ENCODE measurements at regions not wholly inside any gene's neighbourhood (a gene's known extent, or its start where the extent isn't known, plus 50 kb on each side); places are given as distances from the start of the nearest gene placed in this dataset.

GRCh38 chr3:72451841-72452240 lies 396.4 kb downstream of the SHQ1 start:
- no CpG with 5 or more reads among the region's 3 CpGs for WGBS (ENCODE audit: extremely low coverage, insufficient coverage, low lambda C conversion rate)
- H3K27me3 ChIP-seq (ENCODE audit: insufficient read depth, low read length, poor library complexity): no peaks in the 10 kb centered on the region
- no peak overlapping the region for H3K4me3 ChIP-seq (ENCODE audit: low read length)
- H3K4ac ChIP-seq (ENCODE audit: low read depth, low read length): no peak overlapping the region
- no peak overlapping the region for H3K9ac ChIP-seq (ENCODE audit: low read length)
- no peak overlapping the region for H2AK5ac ChIP-seq (ENCODE audit: low read length)
- H2BK5ac ChIP-seq (ENCODE audit: low read length): no peak overlapping the region
- peaks cover 10% of the 10 kb centered on the region for H3K4me1 ChIP-seq (ENCODE audit: control insufficient read depth, low read depth, low read length)
- H3K79me1 ChIP-seq (ENCODE audit: low read length): no peaks in the 10 kb centered on the region
- H3K4me2 ChIP-seq (ENCODE audit: low read length): no peak overlapping the region
- DNase-seq: peak; percentile 44
- no peak overlapping the region for H3K56ac ChIP-seq (ENCODE audit: low read length)
- H3K23ac ChIP-seq (ENCODE audit: low read length): no peak overlapping the region
- no peak overlapping the region for H3K27ac ChIP-seq (ENCODE audit: low read depth, low read length)
- H2BK15ac ChIP-seq (replicated peaks; ENCODE audit: low read depth): no peak overlapping the region
- no peaks in the 10 kb centered on the region for H3K79me2 ChIP-seq (ENCODE audit: control insufficient read depth, insufficient read depth, low read length)
- no peak overlapping the region for H2BK120ac ChIP-seq (ENCODE audit: low read depth, low read length)
- no peak overlapping the region for H4K5ac ChIP-seq (ENCODE audit: low read length)
- H4K8ac ChIP-seq (ENCODE audit: low read depth, low read length): no peak overlapping the region
- no peak overlapping the region for H3K18ac ChIP-seq (ENCODE audit: low read length)
- no peaks in the 10 kb centered on the region for H3K36me3 ChIP-seq (ENCODE audit: control insufficient read depth, insufficient read depth, low read length)

DNA sequence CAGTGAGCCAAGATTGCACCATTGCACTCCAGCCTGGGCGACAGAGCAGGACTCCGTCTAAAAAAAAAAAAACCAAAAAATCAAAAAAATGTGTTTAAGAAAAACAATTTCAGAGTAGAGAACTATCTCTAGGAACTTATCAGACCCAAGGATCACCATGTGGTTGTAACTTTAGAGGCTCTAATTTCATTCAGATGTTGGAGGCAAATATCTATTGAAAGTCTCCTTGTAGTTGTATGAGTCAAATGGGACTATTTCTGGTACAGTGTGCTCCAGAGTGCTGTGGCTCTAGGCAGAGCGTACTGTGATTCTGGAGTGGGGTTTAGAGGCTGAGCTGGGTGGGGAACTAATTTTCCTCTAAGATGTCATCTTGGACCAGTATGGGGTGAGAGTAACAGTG lies 398.7 kb downstream of the SHQ1 start:
- H3K4me1 ChIP-seq (ENCODE audit: control insufficient read depth, low read depth, low read length): peaks cover 10% of the 10 kb centered on the region
- no peak overlapping the region for H3K4ac ChIP-seq (ENCODE audit: low read depth, low read length)
- no peaks in the 10 kb centered on the region for H3K36me3 ChIP-seq (ENCODE audit: control insufficient read depth, insufficient read depth, low read length)
- no peak overlapping the region for H3K23ac ChIP-seq (ENCODE audit: low read length)
- H3K4me3 ChIP-seq (ENCODE audit: low read length): no peak overlapping the region
- H3K79me2 ChIP-seq (ENCODE audit: control insufficient read depth, insufficient read depth, low read length): peaks cover 18% of the 10 kb centered on the region
- no peaks in the 10 kb centered on the region for H3K27me3 ChIP-seq (ENCODE audit: insufficient read depth, low read length, poor library complexity)
- no peak overlapping the region for H3K56ac ChIP-seq (ENCODE audit: low read length)
- no CpG with 5 or more reads among the region's 3 CpGs for WGBS (ENCODE audit: extremely low coverage, insufficient coverage, low lambda C conversion rate)
- no peak overlapping the region for H3K9ac ChIP-seq (ENCODE audit: low read length)
- no peak overlapping the region for H3K27ac ChIP-seq (ENCODE audit: low read depth, low read length)
- H2BK5ac ChIP-seq (ENCODE audit: low read length): no peak overlapping the region
- H2BK120ac ChIP-seq (ENCODE audit: low read depth, low read length): no peak overlapping the region
- H2AK5ac ChIP-seq (ENCODE audit: low read length): no peak overlapping the region
- H4K8ac ChIP-seq (ENCODE audit: low read depth, low read length): no peak overlapping the region
- H3K4me2 ChIP-seq (ENCODE audit: low read length): no peak overlapping the region
- no peak overlapping the region for H2BK15ac ChIP-seq (replicated peaks; ENCODE audit: low read depth)
- H4K5ac ChIP-seq (ENCODE audit: low read length): no peak overlapping the region
- no peaks in the 10 kb centered on the region for H3K79me1 ChIP-seq (ENCODE audit: low read length)
- no peak overlapping the region for H3K18ac ChIP-seq (ENCODE audit: low read length)
- DNase-seq: no peak

- Histone ChIP-seq H3K79me2 (ENCODE audit: control insufficient read depth, insufficient read depth, low read length) (peaks cover 25% of the 10 kb centered on the region), H3K23ac (ENCODE audit: low read length) (no peak overlapping the region), H3K18ac (ENCODE audit: low read length) (no peak overlapping the region), H3K36me3 (ENCODE audit: control insufficient read depth, insufficient read depth, low read length) (no peaks in the 10 kb centered on the region), H2AK5ac (ENCODE audit: low read length) (no peak overlapping the region), H4K8ac (ENCODE audit: low read depth, low read length) (no peak overlapping the region), H3K9ac (ENCODE audit: low read length) (no peak overlapping the region), H3K4me2 (ENCODE audit: low read length) (no peak overlapping the region), H3K27me3 (ENCODE audit: insufficient read depth, low read length, poor library complexity) (no peaks in the 10 kb centered on the region), H2BK120ac (ENCODE audit: low read depth, low read length) (no peak overlapping the region), H3K4me3 (ENCODE audit: low read length) (no peak overlapping the region), H2BK5ac (ENCODE audit: low read length) (no peak overlapping the region), H2BK15ac (replicated peaks; ENCODE audit: low read depth) (no peak overlapping the region), H3K4ac (ENCODE audit: low read depth, low read length) (no peak overlapping the region), H4K5ac (ENCODE audit: low read length) (no peak overlapping the region), H3K27ac (ENCODE audit: low read depth, low read length) (no peak overlapping the region), H3K56ac (ENCODE audit: low read length) (no peak overlapping the region), H3K4me1 (ENCODE audit: control insufficient read depth, low read depth, low read length) (peaks cover 13% of the 10 kb centered on the region), H3K79me1 (ENCODE audit: low read length) (no peaks in the 10 kb centered on the region)
- WGBS (ENCODE audit: extremely low coverage, insufficient coverage, low lambda C conversion rate): no CpG with 5 or more reads among the region's 3 CpGs
- no peak for DNase-seq
Measured at GRCh38 chr3:72448858-72449257, 399.4 kb downstream of the SHQ1 start.

DNA sequence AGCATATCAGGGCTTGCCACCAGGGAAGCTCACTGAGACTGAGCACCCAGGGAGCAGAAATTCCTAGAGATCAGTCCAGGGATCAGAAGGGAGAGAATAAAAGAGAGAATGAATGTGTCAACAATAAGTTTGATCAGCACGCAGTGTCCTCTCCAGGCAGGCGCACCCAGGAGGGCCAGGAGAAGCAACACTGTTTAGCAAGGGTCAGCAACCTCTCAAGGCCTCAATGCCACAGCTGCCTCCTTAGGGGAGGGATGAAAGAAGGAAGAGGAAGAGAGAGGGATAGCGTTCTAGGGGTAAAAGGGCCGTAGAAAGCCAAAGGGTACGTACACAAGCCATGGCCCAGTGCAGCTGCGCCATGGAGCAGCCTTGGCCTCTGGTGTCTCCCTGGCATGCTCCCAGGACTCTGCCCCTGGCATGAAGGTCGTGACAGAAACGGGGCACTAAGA lies 399.8 kb downstream of the SHQ1 start:
- Histone ChIP-seq H2BK120ac (ENCODE audit: low read depth, low read length) (no peak overlapping the region), H2BK5ac (ENCODE audit: low read length) (peak overlapping the region; percentile 6), H4K5ac (ENCODE audit: low read length) (no peak overlapping the region), H4K8ac (ENCODE audit: low read depth, low read length) (no peak overlapping the region), H3K27ac (ENCODE audit: low read depth, low read length) (no peak overlapping the region), H3K79me1 (ENCODE audit: low read length) (peaks cover 2% of the 10 kb centered on the region), H3K27me3 (ENCODE audit: insufficient read depth, low read length, poor library complexity) (no peaks in the 10 kb centered on the region), H3K4me3 (ENCODE audit: low read length) (no peak overlapping the region), H3K36me3 (ENCODE audit: control insufficient read depth, insufficient read depth, low read length) (no peaks in the 10 kb centered on the region), H2AK5ac (ENCODE audit: low read length) (no peak overlapping the region), H3K18ac (ENCODE audit: low read length) (no peak overlapping the region), H3K9ac (ENCODE audit: low read length) (no peak overlapping the region), H3K4ac (ENCODE audit: low read depth, low read length) (no peak overlapping the region), H2BK15ac (replicated peaks; ENCODE audit: low read depth) (no peak overlapping the region), H3K4me2 (ENCODE audit: low read length) (no peak overlapping the region), H3K56ac (ENCODE audit: low read length) (peak overlapping the region; percentile 57), H3K4me1 (ENCODE audit: control insufficient read depth, low read depth, low read length) (peaks cover 15% of the 10 kb centered on the region), H3K23ac (ENCODE audit: low read length) (no peak overlapping the region), H3K79me2 (ENCODE audit: control insufficient read depth, insufficient read depth, low read length) (peaks cover 30% of the 10 kb centered on the region)
- no peak for DNase-seq
- no CpG with 5 or more reads among the region's 8 CpGs for WGBS (ENCODE audit: extremely low coverage, insufficient coverage, low lambda C conversion rate)

- Histone ChIP-seq H3K79me1 (ENCODE audit: low read length) (peaks cover 3% of the 10 kb centered on the region), H3K56ac (ENCODE audit: low read length) (peak overlapping the region; percentile 93)
Measured at GRCh38 chr3:72447059-72447946, 400.9 kb downstream of the SHQ1 start.

More at GRCh38 chr3:72447059-72447946, 400.9 kb downstream of the SHQ1 start:
- H2BK120ac ChIP-seq (ENCODE audit: low read depth, low read length): no peak overlapping the region
- H3K4me1 ChIP-seq (ENCODE audit: control insufficient read depth, low read depth, low read length): peaks cover 13% of the 10 kb centered on the region
- peak overlapping the region; percentile 13 for H3K4me3 ChIP-seq (ENCODE audit: low read length)
- no peaks in the 10 kb centered on the region for H3K27me3 ChIP-seq (ENCODE audit: insufficient read depth, low read length, poor library complexity)
- H3K36me3 ChIP-seq (ENCODE audit: control insufficient read depth, insufficient read depth, low read length): no peaks in the 10 kb centered on the region
- peak overlapping the region; percentile 60 for H3K4me2 ChIP-seq (ENCODE audit: low read length)
- peak overlapping the region; percentile 28 for H2BK15ac ChIP-seq (replicated peaks; ENCODE audit: low read depth)
- H3K27ac ChIP-seq (ENCODE audit: low read depth, low read length): peak overlapping the region; percentile 97
- WGBS (ENCODE audit: extremely low coverage, insufficient coverage, low lambda C conversion rate): no CpG with 5 or more reads among the region's 97 CpGs
- H3K23ac ChIP-seq (ENCODE audit: low read length): no peak overlapping the region
- H4K8ac ChIP-seq (ENCODE audit: low read depth, low read length): peak overlapping the region; percentile 79
- peak; percentile 93 for DNase-seq
- peak overlapping the region; percentile 68 for H3K18ac ChIP-seq (ENCODE audit: low read length)
- no peak overlapping the region for H2AK5ac ChIP-seq (ENCODE audit: low read length)
- peak overlapping the region; percentile 27 for H2BK5ac ChIP-seq (ENCODE audit: low read length)
- peaks cover 41% of the 10 kb centered on the region for H3K79me2 ChIP-seq (ENCODE audit: control insufficient read depth, insufficient read depth, low read length)
- no peak overlapping the region for H4K5ac ChIP-seq (ENCODE audit: low read length)
- peak overlapping the region; percentile 96 for H3K9ac ChIP-seq (ENCODE audit: low read length)
- H3K4ac ChIP-seq (ENCODE audit: low read depth, low read length): peak overlapping the region; percentile 93

Measured in mesendoderm (in vitro differentiated cells).